ENCODE measurements at regions not wholly inside any gene's neighbourhood (a gene's known extent, or its start where the extent isn't known, plus 50 kb on each side); places are given as distances from the start of the nearest gene placed in this dataset.
"Not testable (repeated sequence)": the region's sequence is repeated elsewhere in the genome, so short reads cannot be mapped to it uniquely, and the experiment has no call there.

DNA sequence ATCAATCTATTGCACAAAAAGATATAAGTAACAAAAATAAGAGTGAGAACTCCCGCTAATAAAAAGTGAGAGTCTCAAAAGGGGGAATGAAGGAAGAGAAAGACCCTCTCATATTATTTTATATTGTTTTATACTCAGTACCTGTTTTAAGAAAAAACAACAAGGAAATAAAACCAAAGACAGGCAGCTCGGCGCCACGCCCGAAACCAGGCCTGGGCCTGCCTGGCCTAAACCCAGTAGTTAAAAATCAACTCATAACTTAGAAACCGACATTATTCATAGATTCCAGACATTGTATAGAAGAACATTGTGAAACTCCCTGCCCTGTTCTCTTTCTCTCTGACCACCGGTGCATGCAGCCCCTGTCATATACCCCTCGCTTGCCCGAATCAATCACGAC, 731.8 kb downstream of the COL12A1 start:
- not testable (repeated sequence) for TF ChIP-seq POLR2A (IDR thresholded peaks at IDR 0.05; ENCODE audit: low read length); GATA1 (IDR thresholded peaks at IDR 0.05; ENCODE audit: low read depth, low read length)

Measured in erythroblast (primary cell).